Epithelial cell of proximal tubule (primary cell): ENCODE measurements at regions not wholly inside any gene's neighbourhood (a gene's known extent, or its start where the extent isn't known, plus 50 kb on each side); places are given as distances from the start of the nearest gene placed in this dataset.

ENCODE experiments used
- DNase-seq: peaks from one replicate; pipeline ENCODE4 v3.0.0-alpha.2; 2011; ENCODE audit warnings: low read depth
- H3K4me3 ChIP-seq: 2 replicates; pipeline ENCODE4 v1.5.1; 2011; ENCODE audit warnings: low read depth, mild to moderate bottlenecking, low read length
- CTCF ChIP-seq: conservative IDR thresholded peaks from 2 replicates; pipeline ENCODE4 v1.5.1; 2012; ENCODE audit warnings: low read depth, mild to moderate bottlenecking, low read length

DNA sequence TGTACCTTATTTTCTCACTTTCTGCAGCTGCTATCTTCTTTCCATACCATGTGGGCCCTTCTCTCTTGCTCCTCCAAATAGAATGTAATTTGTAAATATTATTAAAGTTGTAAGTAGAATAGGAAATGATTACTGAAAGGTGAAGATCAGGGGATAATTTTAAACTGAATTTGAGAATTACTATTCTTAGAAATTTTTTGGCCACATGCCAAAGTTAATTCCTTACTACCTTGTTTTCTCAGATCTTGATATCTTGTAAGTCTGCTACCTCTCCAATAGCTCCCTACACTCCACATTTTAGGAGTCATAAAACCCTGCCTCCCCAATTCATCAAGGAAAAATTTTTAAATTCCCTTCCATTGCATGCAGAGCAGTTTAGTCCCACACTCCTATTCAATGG, 442.7 kb downstream of the SATB2 start:
- no peak overlapping the region for H3K4me3 ChIP-seq
- DNase-seq = no peak
- TF ChIP-seq CTCF = no peak

DNA sequence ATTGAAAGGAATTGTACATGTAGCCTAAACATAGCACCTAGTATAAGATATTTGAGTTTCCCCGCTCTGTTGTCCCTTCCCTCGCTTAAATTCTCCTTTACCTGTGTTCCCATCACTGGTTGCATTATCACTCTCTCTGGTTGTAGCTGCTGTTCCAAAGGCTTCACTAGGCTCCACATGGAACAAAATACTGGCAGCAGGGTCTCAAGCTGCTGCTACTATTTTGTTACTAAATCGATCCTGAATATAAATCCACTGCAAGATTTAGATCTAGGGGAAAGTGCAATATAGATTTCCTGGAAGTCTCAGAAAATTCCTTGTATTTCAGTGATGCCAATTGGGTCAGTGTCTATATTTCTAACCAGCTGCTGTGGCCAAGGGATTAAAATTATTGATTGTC, 443.5 kb downstream of the SATB2 start:
- no peak overlapping the region for H3K4me3 ChIP-seq
- TF ChIP-seq CTCF = no peak
- no peak for DNase-seq

DNA sequence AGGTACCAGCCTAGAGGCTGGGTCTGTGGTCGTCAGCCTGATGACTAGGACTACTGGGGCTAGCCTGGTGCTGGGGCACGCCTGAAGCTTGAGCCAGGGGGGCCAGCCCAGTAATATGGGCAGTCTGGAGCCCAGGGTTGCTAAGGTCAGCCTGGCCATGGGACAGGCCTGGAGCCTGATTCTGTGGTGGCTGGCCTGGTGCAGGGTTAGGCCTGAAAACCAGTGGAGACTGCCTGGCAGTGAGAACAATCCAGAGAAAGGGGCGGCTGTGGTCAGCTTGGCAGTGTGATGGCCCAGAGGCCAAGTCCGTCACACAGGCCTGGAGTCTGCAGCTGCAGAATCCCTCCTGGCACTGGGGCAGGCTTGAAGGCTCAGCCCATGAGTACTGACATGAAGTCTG, 445.8 kb downstream of the SATB2 start:
- no peak overlapping the region for H3K4me3 ChIP-seq
- no peak for TF ChIP-seq CTCF
- no peak for DNase-seq

- H3K4me3 ChIP-seq = no peak overlapping the region
- no peak for DNase-seq
- no peak for TF ChIP-seq CTCF
Measured at GRCh38 chr2:198994678-198995077, 463.1 kb downstream of the SATB2 start.

DNA sequence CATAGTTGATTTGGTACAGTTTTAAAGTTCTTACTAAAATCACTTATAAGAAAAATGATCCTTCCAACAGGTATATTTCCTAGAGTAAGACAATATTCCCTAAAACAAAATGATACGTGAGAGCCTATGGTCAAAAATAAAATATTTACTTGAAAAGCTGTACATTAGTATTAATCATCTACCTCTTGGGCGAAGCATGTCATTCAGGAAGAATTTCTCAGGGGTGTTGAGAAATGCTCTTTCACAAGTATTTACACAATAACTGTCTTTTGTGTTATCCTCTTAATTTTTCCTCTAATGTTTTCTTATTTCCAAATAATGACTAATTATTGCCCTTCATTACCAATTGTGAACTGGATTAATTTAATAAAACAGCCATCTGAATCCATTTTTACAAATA, 466.3 kb downstream of the SATB2 start:
- H3K4me3 ChIP-seq = no peak overlapping the region
- TF ChIP-seq CTCF = no peak
- DNase-seq = no peak

DNA sequence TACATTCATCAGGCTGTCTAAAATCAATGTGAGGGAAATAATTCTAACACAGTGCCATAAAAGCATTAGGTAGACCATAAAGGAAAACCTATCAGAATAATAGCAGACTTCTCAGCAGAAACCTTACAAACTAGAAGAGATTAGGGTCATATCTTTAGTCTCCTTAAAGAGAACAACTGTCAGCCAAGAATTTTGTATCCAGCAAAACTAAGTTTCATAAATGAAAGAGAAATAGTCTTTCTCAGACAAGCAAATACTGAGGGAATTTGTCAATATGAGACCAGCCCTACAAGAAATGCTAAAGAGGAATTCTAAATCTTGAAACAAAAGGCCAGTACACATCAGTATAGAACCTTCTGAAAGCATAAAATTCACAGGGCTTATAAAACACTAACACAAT, 482.0 kb downstream of the SATB2 start:
- H3K4me3 ChIP-seq = no peak overlapping the region
- TF ChIP-seq CTCF = no peak
- DNase-seq = no peak

GRCh38 chr2:198973785-198974184, 484.0 kb downstream of the SATB2 start:
- no peak overlapping the region for H3K4me3 ChIP-seq
- no peak for TF ChIP-seq CTCF
- no peak for DNase-seq
